Large intestine (tissue), 3 donors: ENCODE measurements at regions not wholly inside any gene's neighbourhood (a gene's known extent, or its start where the extent isn't known, plus 50 kb on each side); places are given as distances from the start of the nearest gene placed in this dataset.

Source experiments
- DNase-seq, 2 donors: peaks; one replicate each; pipeline versions ENCODE4 v3.0.0 to v3.0.0-alpha.2; 2013
- H3K27ac ChIP-seq: one replicate; pipeline ENCODE4 v1.5.1; 2013; ENCODE audit warnings: low read length
- H3K27me3 ChIP-seq: 2 replicates; pipeline ENCODE4 v1.6.1; 2013; ENCODE audit warnings: low read length; ENCODE audit not compliant: control insufficient read depth, insufficient read depth
- H3K36me3 ChIP-seq: 2 replicates; pipeline ENCODE4 v1.6.1; 2013; ENCODE audit warnings: low read length; ENCODE audit not compliant: control insufficient read depth, insufficient read depth
- H3K4me1 ChIP-seq: one replicate; pipeline ENCODE4 v1.6.1; 2013; ENCODE audit warnings: low read length; ENCODE audit not compliant: control insufficient read depth, insufficient read depth
- H3K4me3 ChIP-seq: one replicate; pipeline ENCODE4 v1.5.1; 2013; ENCODE audit warnings: low read length
- H3K9me3 ChIP-seq: one replicate; pipeline ENCODE4 v1.6.1; 2013; ENCODE audit warnings: mild to moderate bottlenecking, low read depth, low read length, moderate library complexity; ENCODE audit not compliant: control insufficient read depth
- WGBS: methylation state at CpG from one replicate; pipeline ENCODE4 v1.1.5; 2013; ENCODE audit warnings: low lambda C conversion rate; ENCODE audit not compliant: insufficient coverage; 5-methylcytosine and 5-hydroxymethylcytosine counted together

GRCh38 chr4:35151816-35152572 lies 1092.3 kb downstream of the ARAP2 start:
- Histone ChIP-seq H3K27me3 (no peaks in the 10 kb centered on the region), H3K27ac (no peak overlapping the region), H3K9me3 (no peaks in the 10 kb centered on the region), H3K36me3 (no peaks in the 10 kb centered on the region), H3K4me1 (no peaks in the 10 kb centered on the region), H3K4me3 (no peak overlapping the region)
- DNase-seq = no peak
- 80% methylated on average over 4 of the region's 10 CpGs for WGBS

DNA sequence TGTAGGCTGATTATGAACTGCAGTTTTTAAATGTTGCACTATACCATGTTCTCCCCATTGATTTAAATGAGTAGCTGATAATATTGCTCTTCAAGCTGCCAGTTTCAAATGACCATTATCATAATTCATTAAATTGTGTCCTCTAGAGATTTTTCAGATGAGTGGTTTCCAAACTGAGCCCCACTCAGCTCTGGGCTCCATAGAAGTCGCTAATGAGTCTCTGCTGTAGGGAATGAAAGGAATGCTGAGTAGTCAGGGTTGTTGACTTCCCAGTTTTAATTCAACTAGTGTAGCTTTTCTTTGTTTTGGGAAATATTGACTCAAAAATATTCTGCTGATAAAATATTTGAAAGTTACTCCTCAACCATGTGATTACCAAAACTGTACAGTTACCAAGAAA lies 1081.1 kb downstream of the ARAP2 start:
- Histone ChIP-seq H3K9me3 (no peaks in the 10 kb centered on the region), H3K4me3 (no peak overlapping the region), H3K36me3 (no peaks in the 10 kb centered on the region), H3K27ac (no peak overlapping the region), H3K27me3 (no peaks in the 10 kb centered on the region), H3K4me1 (no peaks in the 10 kb centered on the region)
- no peak for DNase-seq
- no CpG with 5 or more reads among the region's 1 CpG for WGBS

DNA sequence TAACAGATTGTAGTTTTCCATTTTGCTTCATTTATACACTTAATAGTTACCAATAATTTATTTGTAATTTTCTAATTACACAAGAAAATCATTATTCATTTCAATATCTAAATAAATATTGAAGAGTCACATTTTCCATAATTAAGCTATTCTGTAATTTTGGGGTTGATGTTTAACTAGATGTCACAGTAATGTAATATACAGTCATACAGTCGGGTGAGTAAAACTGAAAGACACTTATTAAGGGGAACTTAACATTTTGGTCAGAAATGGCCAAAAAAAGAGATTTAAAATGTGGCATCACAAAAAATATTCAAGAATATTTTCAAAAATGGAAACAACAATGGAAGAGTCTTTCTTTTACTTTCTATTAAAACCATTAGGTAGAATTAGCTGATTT lies 1080.3 kb downstream of the ARAP2 start:
- H3K27me3 ChIP-seq = no peaks in the 10 kb centered on the region

GRCh38 chr4:35166466-35166865 lies 1077.8 kb downstream of the ARAP2 start:
- Histone ChIP-seq H3K36me3 (no peaks in the 10 kb centered on the region), H3K4me3 (no peak overlapping the region), H3K27ac (no peak overlapping the region), H3K9me3 (no peaks in the 10 kb centered on the region), H3K4me1 (no peaks in the 10 kb centered on the region), H3K27me3 (no peaks in the 10 kb centered on the region)
- WGBS = 90% methylated on average over 2 of the region's 5 CpGs
- no peak for DNase-seq

More for the DNA sequence above, 1080.3 kb downstream of the ARAP2 start:
- H3K27ac ChIP-seq = no peak overlapping the region
- WGBS = 100% methylated on average over 1 of the region's 1 CpG
- H3K36me3 ChIP-seq = no peaks in the 10 kb centered on the region
- DNase-seq = no peak
- H3K4me1 ChIP-seq = no peaks in the 10 kb centered on the region
- H3K4me3 ChIP-seq = no peak overlapping the region
- H3K9me3 ChIP-seq = no peaks in the 10 kb centered on the region

DNA sequence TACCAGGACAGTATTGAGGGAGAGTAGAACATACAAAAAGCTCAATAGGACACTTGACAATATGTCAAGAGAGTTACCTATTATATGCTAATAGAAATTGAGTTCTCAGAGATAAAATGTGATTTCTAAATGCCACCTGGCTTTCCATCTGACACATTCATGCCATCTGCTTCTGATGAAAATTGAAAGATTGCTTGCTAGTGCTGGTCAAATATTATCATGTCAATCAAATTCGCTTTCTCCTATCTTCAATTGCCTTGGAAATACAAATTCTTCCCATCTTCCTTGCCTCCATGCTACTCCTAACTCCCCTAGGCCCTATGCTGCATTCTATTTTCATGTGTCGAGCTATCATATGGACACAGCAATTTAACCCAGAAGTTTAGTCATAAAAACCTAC lies 1076.9 kb downstream of the ARAP2 start:
- Histone ChIP-seq H3K27ac (no peak overlapping the region), H3K27me3 (no peaks in the 10 kb centered on the region), H3K9me3 (no peaks in the 10 kb centered on the region), H3K4me1 (no peaks in the 10 kb centered on the region), H3K36me3 (no peaks in the 10 kb centered on the region), H3K4me3 (no peak overlapping the region)
- no CpG with 5 or more reads among the region's 2 CpGs for WGBS
- DNase-seq = no peak

- no peaks in the 10 kb centered on the region for H3K36me3 ChIP-seq
- WGBS = 57% methylated on average over 3 of the region's 4 CpGs
- H3K9me3 ChIP-seq = no peaks in the 10 kb centered on the region
- no peak overlapping the region for H3K4me3 ChIP-seq
- H3K27me3 ChIP-seq = no peaks in the 10 kb centered on the region
- H3K27ac ChIP-seq = no peak overlapping the region
- no peaks in the 10 kb centered on the region for H3K4me1 ChIP-seq
- no peak for DNase-seq
These were observed 1068.8 kb downstream of the ARAP2 start for GRCh38 chr4:35175487-35175886.

DNA sequence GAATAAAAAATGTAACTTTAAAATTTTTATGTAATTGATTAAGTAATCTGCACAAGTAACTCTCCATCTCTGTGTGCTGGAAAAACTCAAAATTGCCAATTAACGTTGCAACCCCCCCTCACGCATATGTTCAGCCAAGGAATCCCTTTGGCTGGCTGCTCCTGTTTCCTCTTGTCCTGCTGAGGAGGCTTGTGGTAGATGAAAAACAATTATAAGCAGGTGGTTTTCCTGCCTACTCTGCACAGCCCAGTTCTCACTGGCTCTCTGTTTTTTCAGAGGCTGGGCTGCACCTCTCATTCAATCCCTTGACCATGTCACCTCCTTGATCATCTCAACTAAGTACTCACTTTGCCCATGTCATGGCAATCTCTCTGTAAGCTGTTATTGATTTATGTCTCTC lies 1068.4 kb downstream of the ARAP2 start:
- Histone ChIP-seq H3K36me3 (no peaks in the 10 kb centered on the region), H3K9me3 (no peaks in the 10 kb centered on the region), H3K4me3 (no peak overlapping the region), H3K27ac (no peak overlapping the region), H3K4me1 (no peaks in the 10 kb centered on the region), H3K27me3 (no peaks in the 10 kb centered on the region)
- WGBS = no CpG with 5 or more reads among the region's 2 CpGs
- no peak for DNase-seq

- Histone ChIP-seq H3K27ac (no peak overlapping the region), H3K9me3 (no peaks in the 10 kb centered on the region), H3K4me3 (no peak overlapping the region), H3K4me1 (no peaks in the 10 kb centered on the region), H3K36me3 (no peaks in the 10 kb centered on the region), H3K27me3 (no peaks in the 10 kb centered on the region)
- no peak for DNase-seq
These were observed 1061.9 kb downstream of the ARAP2 start for GRCh38 chr4:35182451-35182850.

DNA sequence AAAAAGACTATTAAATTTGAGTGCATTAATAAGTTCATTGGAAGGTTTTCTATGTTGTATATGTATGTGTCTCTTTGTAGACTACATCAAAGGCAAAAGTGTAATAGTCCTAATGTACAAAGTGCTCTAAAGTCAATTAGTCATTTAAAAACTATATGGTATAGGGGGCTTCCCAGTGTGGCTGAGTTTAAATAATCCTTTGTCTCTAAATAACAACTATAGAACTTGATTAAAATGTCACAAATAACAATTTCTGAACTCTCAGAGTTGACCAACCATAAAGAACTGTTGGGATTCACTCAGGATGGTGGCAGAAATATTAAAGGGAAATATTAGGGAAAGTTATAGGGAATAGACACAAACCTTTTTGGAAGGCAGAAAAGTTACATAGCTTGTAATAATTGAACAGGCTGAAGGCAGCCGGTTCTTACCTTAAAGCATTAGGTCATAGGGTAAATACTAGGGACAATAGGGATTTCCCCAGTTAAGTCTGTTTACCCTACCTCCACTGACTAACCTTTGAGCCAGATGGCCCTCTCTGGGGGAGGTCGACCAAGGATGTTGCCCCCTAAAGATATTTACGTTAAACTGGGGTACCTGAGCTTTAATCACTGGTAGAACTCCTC lies 1054.2 kb downstream of the ARAP2 start:
- Histone ChIP-seq H3K4me1 (no peaks in the 10 kb centered on the region), H3K36me3 (no peaks in the 10 kb centered on the region), H3K9me3 (no peaks in the 10 kb centered on the region), H3K27me3 (no peaks in the 10 kb centered on the region), H3K27ac (no peak overlapping the region), H3K4me3 (no peak overlapping the region)
- no CpG with 5 or more reads among the region's 3 CpGs for WGBS
- no peak for DNase-seq

DNA sequence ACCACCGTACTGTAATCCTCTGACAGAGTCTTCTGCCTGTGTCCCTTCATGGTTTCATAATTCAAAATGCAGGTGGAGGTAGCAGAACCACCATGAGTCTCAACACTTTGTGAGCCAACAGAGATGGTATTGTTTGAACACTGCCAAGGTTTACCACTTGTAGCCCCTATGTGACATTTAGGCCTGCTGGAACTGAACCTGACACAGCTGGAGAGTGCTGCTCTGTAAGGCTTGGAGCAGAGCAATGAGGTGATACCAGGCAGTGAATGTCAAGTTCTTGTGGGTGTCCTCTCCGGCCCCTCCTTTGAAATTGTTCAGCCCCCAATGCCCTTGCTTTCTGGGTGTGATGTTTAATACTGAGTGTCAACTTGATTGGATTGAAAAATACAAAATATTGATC lies 1042.9 kb downstream of the ARAP2 start:
- Histone ChIP-seq H3K4me3 (no peak overlapping the region), H3K9me3 (no peaks in the 10 kb centered on the region), H3K27ac (no peak overlapping the region), H3K4me1 (no peaks in the 10 kb centered on the region), H3K27me3 (no peaks in the 10 kb centered on the region), H3K36me3 (no peaks in the 10 kb centered on the region)
- WGBS = no CpG with 5 or more reads among the region's 2 CpGs
- no peak for DNase-seq

- H3K36me3 ChIP-seq = no peaks in the 10 kb centered on the region
- 100% methylated on average over 2 of the region's 4 CpGs for WGBS
- DNase-seq = no peak
- H3K27ac ChIP-seq = no peak overlapping the region
- no peaks in the 10 kb centered on the region for H3K27me3 ChIP-seq
- H3K4me3 ChIP-seq = no peak overlapping the region
- no peaks in the 10 kb centered on the region for H3K4me1 ChIP-seq
- no peaks in the 10 kb centered on the region for H3K9me3 ChIP-seq
These were observed 1027.7 kb downstream of the ARAP2 start for GRCh38 chr4:35216636-35217035.
